Testis (tissue), 2 donors: ENCODE measurements at regions not wholly inside any gene's neighbourhood (a gene's known extent, or its start where the extent isn't known, plus 50 kb on each side); places are given as distances from the start of the nearest gene placed in this dataset.

ENCODE experiments used
- DNase-seq: peaks from one replicate; pipeline ENCODE4 v3.0.0-alpha.2; 2019
- H3K27ac ChIP-seq, 2 donors: fragments of 200-600 bp; sonication (generic); one replicate each; pipeline ENCODE4 v1.5.1; 2019
- H3K27me3 ChIP-seq: fragments of 200-600 bp; sonication (generic); one replicate; pipeline ENCODE4 v1.5.1; 2019
- H3K36me3 ChIP-seq: fragments of 200-600 bp; sonication (generic); one replicate; pipeline ENCODE4 v1.5.1; 2017; ENCODE audit warnings: low read depth; ENCODE audit errors: missing control alignments
- H3K4me1 ChIP-seq: fragments of 200-600 bp; sonication (generic); one replicate; pipeline ENCODE4 v1.5.1; 2019
- H3K4me3 ChIP-seq, 2 donors: fragments of 200-600 bp; sonication (generic); one replicate each; pipeline ENCODE4 v1.5.1; 2017 to 2019
- H3K9me3 ChIP-seq: fragments of 200-600 bp; sonication (generic); one replicate; pipeline ENCODE4 v1.5.1; 2017
- POLR2A ChIP-seq: fragments of 450-650 bp; IDR thresholded peaks from one replicate; pipeline ENCODE4 v1.6.1; 2017; ENCODE audit warnings: antibody characterized with exemption, mild to moderate bottlenecking, moderate library complexity
- WGBS, 2 donors: methylation state at CpG; one replicate each; pipeline ENCODE4 v1.1.5; 2018; 5-methylcytosine and 5-hydroxymethylcytosine counted together
- intact Hi-C: fragments of 100-400 bp; cut with DNase I; formaldehyde crosslinking; loops from one replicate; pipeline ENCODE4 v1.15.1; 2023; ENCODE audit warnings: low total_unique reads
- TF ChIP-seq, protein P1 (sequence below), 3 experiments: fragments of 450-650 bp in 2 of 3; fragments of 200-600 bp in 1 of 3; sonication (generic) in 1 of 3; IDR thresholded peaks; one replicate each; pipeline ENCODE4 v1.5.1; 2016 to 2019; ENCODE audit warnings: antibody characterized with exemption in 3 of 3, mild to moderate bottlenecking in 2 of 3, moderate library complexity in 1 of 3

GRCh38 chr2:100703739-100704138 is 116.2 kb upstream of the NPAS2 start:
- intact Hi-C loops = no loop called here
- Histone ChIP-seq H3K9me3 (no peaks in the 10 kb centered on the region), H3K36me3 (no peaks in the 10 kb centered on the region), H3K4me1 (no peaks in the 10 kb centered on the region), H3K27ac (no peak overlapping the region), H3K27me3 (no peaks in the 10 kb centered on the region), H3K4me3 (no peak overlapping the region)
- WGBS, 2 donors = 76 to 77% methylated on average over 3 of the region's 3 CpGs
- no peak for TF ChIP-seq POLR2A
- TF ChIP-seq, protein P1, sequence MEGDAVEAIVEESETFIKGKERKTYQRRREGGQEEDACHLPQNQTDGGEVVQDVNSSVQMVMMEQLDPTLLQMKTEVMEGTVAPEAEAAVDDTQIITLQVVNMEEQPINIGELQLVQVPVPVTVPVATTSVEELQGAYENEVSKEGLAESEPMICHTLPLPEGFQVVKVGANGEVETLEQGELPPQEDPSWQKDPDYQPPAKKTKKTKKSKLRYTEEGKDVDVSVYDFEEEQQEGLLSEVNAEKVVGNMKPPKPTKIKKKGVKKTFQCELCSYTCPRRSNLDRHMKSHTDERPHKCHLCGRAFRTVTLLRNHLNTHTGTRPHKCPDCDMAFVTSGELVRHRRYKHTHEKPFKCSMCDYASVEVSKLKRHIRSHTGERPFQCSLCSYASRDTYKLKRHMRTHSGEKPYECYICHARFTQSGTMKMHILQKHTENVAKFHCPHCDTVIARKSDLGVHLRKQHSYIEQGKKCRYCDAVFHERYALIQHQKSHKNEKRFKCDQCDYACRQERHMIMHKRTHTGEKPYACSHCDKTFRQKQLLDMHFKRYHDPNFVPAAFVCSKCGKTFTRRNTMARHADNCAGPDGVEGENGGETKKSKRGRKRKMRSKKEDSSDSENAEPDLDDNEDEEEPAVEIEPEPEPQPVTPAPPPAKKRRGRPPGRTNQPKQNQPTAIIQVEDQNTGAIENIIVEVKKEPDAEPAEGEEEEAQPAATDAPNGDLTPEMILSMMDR (IDR thresholded peaks at IDR 0.05) = no peak
- DNase-seq = no peak

DNA sequence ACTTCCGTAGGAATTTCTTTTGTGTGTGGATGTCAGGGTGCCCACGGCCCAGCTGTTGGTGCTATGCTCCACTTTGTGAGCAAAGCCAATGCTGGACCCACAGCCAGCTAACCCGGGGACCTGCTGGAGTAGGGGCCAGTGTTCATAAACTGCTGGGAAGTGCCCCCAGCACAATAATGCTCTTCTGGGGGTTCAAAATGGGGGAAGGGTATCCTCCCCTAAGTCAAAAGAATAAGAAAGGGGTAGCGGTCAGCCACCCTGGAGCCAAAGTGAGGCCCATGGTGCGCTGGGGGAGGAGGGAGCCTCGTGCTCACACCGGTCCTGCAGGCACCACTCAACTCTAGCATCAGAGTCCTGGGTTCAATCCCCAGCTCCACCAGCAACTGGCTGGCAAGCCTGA is 115.8 kb upstream of the NPAS2 start:
- no peak overlapping the region for H3K27ac ChIP-seq

GRCh38 chr2:100704711-100705110 is 115.2 kb upstream of the NPAS2 start:
- 82 to 88% methylated on average over 8 of the region's 8 CpGs for WGBS, 2 donors
- no peak for TF ChIP-seq POLR2A
- TF ChIP-seq, protein P1 (IDR thresholded peaks at IDR 0.05) = no peak
- no peak for DNase-seq
- intact Hi-C loops = no loop called here
- no peak overlapping the region for H3K27ac ChIP-seq
- no peak overlapping the region for H3K4me3 ChIP-seq
- no peaks in the 10 kb centered on the region for H3K9me3 ChIP-seq
- H3K4me1 ChIP-seq = no peaks in the 10 kb centered on the region
- H3K27me3 ChIP-seq = no peaks in the 10 kb centered on the region
- no peaks in the 10 kb centered on the region for H3K36me3 ChIP-seq

More for the DNA sequence above, 115.8 kb upstream of the NPAS2 start:
- TF ChIP-seq, protein P1 (IDR thresholded peaks at IDR 0.05) = no peak
- no peak for TF ChIP-seq POLR2A
- intact Hi-C loops = no loop called here
- no peaks in the 10 kb centered on the region for H3K36me3 ChIP-seq
- 84% methylated on average over 7 of the region's 7 CpGs for WGBS, 2 donors
- no peaks in the 10 kb centered on the region for H3K9me3 ChIP-seq
- no peaks in the 10 kb centered on the region for H3K27me3 ChIP-seq
- H3K4me1 ChIP-seq = no peaks in the 10 kb centered on the region
- no peak overlapping the region for H3K4me3 ChIP-seq
- no peak for DNase-seq

DNA sequence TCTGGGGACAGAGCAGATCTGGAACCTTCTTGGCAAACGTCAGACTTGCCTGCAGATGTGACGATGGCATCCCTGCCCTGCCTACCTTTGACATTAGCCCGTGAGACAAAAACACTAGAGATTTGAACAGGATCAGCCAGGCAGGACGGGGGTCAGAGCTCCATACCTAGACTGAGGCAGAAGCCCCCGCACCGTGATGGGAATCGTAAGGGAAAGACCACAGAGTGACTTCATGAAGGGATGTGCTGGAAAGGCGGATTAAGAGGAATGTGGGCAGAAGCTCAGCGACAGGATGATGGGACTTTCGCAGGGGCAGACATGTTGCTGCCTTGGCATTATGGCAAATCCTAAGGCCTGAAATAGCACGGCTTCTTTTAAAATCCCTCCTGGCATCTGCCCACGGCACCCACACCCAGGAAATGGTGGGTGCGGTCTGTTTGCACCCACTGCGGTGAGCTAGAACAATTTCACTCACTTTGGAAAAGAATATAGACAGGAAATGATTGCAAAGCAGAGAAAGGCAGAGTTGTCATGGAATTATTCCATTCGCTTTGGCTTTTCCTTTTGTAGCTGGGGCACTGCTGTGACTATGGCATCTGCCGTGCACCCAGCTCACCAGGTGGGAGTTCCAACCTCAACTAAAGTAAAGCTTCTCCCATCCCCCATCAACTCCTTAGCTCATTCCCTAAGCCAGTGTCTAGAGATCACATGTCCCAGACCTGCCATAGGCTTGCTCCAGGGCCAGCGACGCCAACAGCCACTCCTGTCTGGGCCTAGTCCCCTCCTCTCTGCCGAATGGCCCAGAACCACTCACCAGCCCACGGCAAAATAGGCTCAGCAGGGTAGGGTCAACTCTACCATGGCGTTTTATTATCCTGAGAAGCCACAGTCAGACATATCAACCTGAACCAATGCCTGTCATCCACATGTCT is 112.7 kb upstream of the NPAS2 start:
- Histone ChIP-seq H3K27me3 (no peaks in the 10 kb centered on the region), H3K27ac (no peak overlapping the region), H3K9me3 (no peaks in the 10 kb centered on the region), H3K4me1 (no peaks in the 10 kb centered on the region), H3K4me3 (no peak overlapping the region), H3K36me3 (no peaks in the 10 kb centered on the region)
- WGBS, 2 donors = 87 to 93% methylated on average over 19 to 21 of the region's 21 CpGs
- no peak for DNase-seq
- TF ChIP-seq POLR2A = no peak
- TF ChIP-seq, protein P1 (IDR thresholded peaks at IDR 0.05) = no peak
- intact Hi-C loops = no loop called here

DNA sequence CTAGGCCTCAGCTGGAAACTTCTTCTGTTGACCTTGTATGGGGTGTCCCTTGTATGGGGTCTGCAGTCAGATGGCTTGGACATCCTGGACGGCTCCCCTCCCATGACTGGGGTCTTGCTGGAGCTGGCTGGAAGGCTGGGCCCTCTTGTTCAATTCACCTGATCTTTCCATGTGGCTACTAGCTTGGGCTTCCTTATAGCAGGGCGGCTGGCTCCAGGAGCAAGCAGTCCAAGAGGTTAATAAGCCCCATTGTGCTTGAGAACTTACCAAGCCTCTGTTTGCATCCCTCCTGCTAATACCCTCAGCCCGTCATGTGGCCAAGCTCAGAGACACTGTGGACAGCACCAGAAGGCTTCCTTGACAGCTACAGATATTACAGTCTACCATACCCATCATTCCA is 111.6 kb upstream of the NPAS2 start:
- Histone ChIP-seq H3K36me3 (no peaks in the 10 kb centered on the region), H3K9me3 (no peaks in the 10 kb centered on the region), H3K4me3 (no peak overlapping the region), H3K27me3 (no peaks in the 10 kb centered on the region), H3K27ac (no peak overlapping the region), H3K4me1 (no peaks in the 10 kb centered on the region)
- intact Hi-C loops = no loop called here
- no peak for TF ChIP-seq POLR2A
- TF ChIP-seq, protein P1 (IDR thresholded peaks at IDR 0.05) = no peak
- 60 to 85% methylated on average over 3 of the region's 3 CpGs for WGBS, 2 donors
- no peak for DNase-seq
